ENCODE measurements at regions not wholly inside any gene's neighbourhood (a gene's known extent, or its start where the extent isn't known, plus 50 kb on each side); places are given as distances from the start of the nearest gene placed in this dataset.

- TF ChIP-seq EZH2 (IDR thresholded peaks at IDR 0.05; ENCODE audit: borderline replicate concordance, low read length) = no peak
- no peak for TF ChIP-seq CTCF (conservative IDR thresholded peaks at IDR 0.05 in 1 of 2, IDR thresholded peaks at IDR 0.05 in 1 of 2; ENCODE audit: extremely low read depth in 1 of 2, insufficient read depth in 1 of 2, low read depth in 1 of 2, low read length in 2 of 2)
Measured at GRCh38 chr10:130491011-130491692, 355.0 kb downstream of the GLRX3 start.
